C4-2B (cell line): ENCODE measurements at regions not wholly inside any gene's neighbourhood (a gene's known extent, or its start where the extent isn't known, plus 50 kb on each side); places are given as distances from the start of the nearest gene placed in this dataset.

ENCODE experiments used
- ZFX ChIP-seq: fragments of 450-650 bp; IDR thresholded peaks from 2 replicates; pipeline ENCODE4 v1.6.1; 2017
- TF ChIP-seq, protein P1 (sequence below): fragments of 450-650 bp; conservative IDR thresholded peaks from 2 replicates; pipeline ENCODE4 v1.5.1; 2017; ENCODE audit warnings: mild to moderate bottlenecking

DNA sequence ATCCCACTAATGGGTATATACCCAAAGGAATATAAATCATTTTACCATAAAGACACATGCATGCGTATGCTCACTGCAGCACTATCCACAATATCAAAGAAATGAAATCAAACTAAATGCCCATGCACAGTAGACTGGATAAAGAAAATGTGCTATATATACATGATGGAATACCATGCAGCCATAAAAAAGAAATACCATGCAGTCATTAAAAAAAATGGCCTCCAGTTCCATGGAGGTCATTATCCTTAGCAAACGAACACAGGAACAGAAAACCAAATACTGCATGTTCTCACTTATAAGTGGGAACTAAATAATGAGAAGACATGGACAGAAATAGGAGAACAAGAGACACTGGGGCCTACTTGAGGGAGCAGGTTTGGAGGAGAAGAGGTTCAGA is 53.6 kb upstream of the SERTAD2 start:
- TF ChIP-seq, protein P1, sequence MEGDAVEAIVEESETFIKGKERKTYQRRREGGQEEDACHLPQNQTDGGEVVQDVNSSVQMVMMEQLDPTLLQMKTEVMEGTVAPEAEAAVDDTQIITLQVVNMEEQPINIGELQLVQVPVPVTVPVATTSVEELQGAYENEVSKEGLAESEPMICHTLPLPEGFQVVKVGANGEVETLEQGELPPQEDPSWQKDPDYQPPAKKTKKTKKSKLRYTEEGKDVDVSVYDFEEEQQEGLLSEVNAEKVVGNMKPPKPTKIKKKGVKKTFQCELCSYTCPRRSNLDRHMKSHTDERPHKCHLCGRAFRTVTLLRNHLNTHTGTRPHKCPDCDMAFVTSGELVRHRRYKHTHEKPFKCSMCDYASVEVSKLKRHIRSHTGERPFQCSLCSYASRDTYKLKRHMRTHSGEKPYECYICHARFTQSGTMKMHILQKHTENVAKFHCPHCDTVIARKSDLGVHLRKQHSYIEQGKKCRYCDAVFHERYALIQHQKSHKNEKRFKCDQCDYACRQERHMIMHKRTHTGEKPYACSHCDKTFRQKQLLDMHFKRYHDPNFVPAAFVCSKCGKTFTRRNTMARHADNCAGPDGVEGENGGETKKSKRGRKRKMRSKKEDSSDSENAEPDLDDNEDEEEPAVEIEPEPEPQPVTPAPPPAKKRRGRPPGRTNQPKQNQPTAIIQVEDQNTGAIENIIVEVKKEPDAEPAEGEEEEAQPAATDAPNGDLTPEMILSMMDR = no peak
- no peak for TF ChIP-seq ZFX
